ENCODE measurements at regions not wholly inside any gene's neighbourhood (a gene's known extent, or its start where the extent isn't known, plus 50 kb on each side); places are given as distances from the start of the nearest gene placed in this dataset.
A peak's percentile ranks its signal among the peaks of the same experiment; 100 is the strongest.
"Not testable (repeated sequence)": the region's sequence is repeated elsewhere in the genome, so short reads cannot be mapped to it uniquely, and the experiment has no call there.

DNA sequence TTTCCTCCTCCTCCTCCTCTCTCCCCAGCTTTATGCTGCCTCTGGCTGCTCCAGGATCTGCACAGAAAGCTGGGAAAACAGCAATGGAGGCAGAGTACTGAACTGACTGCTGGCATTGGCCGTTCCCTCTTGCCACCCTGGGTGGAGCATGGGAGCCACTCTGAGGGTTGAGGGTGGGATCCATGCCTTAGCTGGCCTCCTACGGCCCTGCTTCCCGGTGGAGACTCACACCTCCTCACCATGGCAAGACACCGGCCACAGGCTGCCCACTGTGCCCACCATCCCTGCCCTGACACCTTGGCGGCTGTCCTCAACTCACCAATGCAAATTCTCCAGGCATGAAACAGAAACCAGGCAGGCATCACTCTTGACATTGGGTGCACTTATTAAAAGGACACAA is 832.3 kb upstream of the ID2 start:
- H3K4me1 Mint-ChIP-seq (ENCODE audit: low read depth in 2 of 2) = peaks cover 6 to 10% of the 10 kb centered on the region in 2 donors
- no peaks in the 10 kb centered on the region for H3K36me3 Mint-ChIP-seq (ENCODE audit: insufficient read depth)
- H3K9me3 Mint-ChIP-seq = no peaks in the 10 kb centered on the region
- DNase-seq = no peak
- no peak for ATAC-seq (replicated peaks)
- H3K27ac Mint-ChIP-seq = no peak overlapping the region
- H3K4me3 Mint-ChIP-seq = no peak overlapping the region
- peaks cover 0 to 6% of the 10 kb centered on the region in 2 donors for H3K27me3 Mint-ChIP-seq

DNA sequence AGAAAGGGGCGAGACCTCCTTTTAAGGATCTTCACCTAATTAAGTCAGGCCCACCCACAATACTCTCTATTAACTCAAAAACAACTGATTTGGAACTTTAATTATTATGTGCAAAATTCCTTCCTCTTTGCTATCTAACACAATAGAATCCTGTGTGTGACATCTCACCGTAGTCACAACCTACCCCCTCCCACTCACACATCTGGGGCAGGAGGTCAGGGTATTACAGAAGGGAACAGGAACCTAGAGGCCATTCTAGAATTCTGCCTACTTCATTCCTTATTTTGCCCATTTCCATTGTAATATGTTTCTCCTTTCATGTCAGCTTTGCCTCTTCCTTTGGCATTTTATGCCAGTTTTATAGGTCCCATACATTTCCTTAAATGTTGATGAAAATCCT is 829.3 kb upstream of the ID2 start:
- Mint-ChIP-seq H3K27me3 (peaks cover 0 to 6% of the 10 kb centered on the region in 2 donors), H3K27ac (no peak overlapping the region), H3K4me1 (ENCODE audit: low read depth in 2 of 2) (peaks cover 4 to 8% of the 10 kb centered on the region in 2 donors), H3K9me3 (no peaks in the 10 kb centered on the region), H3K36me3 (ENCODE audit: insufficient read depth) (no peaks in the 10 kb centered on the region), H3K4me3 (no peak overlapping the region)
- DNase-seq = no peak
- no peak for ATAC-seq (replicated peaks)

DNA sequence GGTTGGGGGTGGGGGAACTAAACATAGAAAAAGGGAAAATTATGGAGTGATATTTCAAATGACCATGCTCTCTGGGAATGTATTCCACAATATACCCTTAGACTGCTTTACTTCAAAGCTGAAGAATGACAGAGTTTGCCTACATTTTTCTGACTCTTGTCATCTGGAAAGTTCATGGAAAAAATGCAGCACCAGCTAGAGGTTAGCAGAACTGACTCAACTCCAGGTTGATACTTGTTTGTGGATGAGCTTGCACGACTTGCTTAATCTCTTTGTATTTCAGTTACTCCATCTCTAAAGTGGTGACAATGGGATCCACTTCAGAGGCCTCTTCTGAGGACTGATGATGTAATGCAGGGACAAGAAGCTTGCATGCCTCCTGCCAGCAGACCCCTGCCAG is 824.0 kb upstream of the ID2 start:
- DNase-seq (no peak), ATAC-seq (replicated peaks) (no peak)
- H3K27ac Mint-ChIP-seq = no peak overlapping the region

DNA sequence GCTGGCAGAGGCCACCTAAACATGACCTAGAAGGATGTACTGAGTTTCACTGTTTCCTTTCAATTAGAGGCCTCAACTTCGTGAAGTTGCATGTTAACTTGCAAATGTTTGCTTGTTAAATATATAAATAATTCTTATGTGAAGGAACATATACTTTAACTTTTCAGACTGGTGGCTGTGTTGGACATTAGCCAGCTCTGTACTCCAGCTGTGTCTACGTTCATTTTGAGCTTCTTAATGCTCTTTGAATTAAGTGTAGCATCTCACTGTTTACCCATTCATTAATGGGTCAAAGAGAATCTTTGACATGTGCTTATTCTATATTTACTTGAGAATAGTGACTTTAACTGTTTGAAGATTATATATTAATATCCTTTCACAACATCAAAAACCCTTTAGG is 823.2 kb upstream of the ID2 start:
- H3K27me3 Mint-ChIP-seq = no peaks in the 10 kb centered on the region
- no peak for DNase-seq
- H3K4me1 Mint-ChIP-seq (ENCODE audit: low read depth in 2 of 2) = peaks cover 4% of the 10 kb centered on the region in 2 donors
- ATAC-seq (replicated peaks) = no peak
- H3K27ac Mint-ChIP-seq = no peak overlapping the region
- H3K4me3 Mint-ChIP-seq = no peak overlapping the region
- no peaks in the 10 kb centered on the region for H3K9me3 Mint-ChIP-seq
- H3K36me3 Mint-ChIP-seq (ENCODE audit: insufficient read depth) = no peaks in the 10 kb centered on the region

More for the DNA sequence above, 824.0 kb upstream of the ID2 start:
- H3K9me3 Mint-ChIP-seq = no peaks in the 10 kb centered on the region
- H3K4me3 Mint-ChIP-seq = no peak overlapping the region
- H3K27me3 Mint-ChIP-seq = no peaks in the 10 kb centered on the region
- H3K36me3 Mint-ChIP-seq (ENCODE audit: insufficient read depth) = no peaks in the 10 kb centered on the region
- H3K4me1 Mint-ChIP-seq (ENCODE audit: low read depth in 2 of 2) = peaks cover 4% of the 10 kb centered on the region in 2 donors

DNA sequence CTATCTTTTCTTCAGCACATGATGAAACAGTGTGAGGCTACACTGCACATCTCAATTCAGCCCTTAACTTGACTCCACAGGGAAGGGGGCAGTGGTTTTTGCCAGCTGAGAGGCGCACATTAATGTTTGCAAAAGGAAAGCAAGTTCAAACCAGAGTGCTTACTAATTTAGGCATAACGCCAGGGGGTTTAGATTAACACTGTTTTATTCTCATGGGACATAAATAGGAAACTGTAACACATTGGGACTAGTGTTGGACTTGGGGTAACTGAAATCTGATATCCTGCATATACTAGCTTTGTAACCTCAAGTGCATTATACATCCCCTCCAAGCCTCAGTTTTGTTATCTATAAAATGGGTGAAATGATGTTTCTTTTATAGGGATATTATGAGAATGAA is 821.2 kb upstream of the ID2 start:
- DNase-seq (no peak), ATAC-seq (replicated peaks) (no peak)
- peak overlapping the region in 1 of 2 donors; percentile 73 for H3K27ac Mint-ChIP-seq
- H3K36me3 Mint-ChIP-seq (ENCODE audit: insufficient read depth) = no peaks in the 10 kb centered on the region
- H3K4me3 Mint-ChIP-seq = no peak overlapping the region
- H3K4me1 Mint-ChIP-seq (ENCODE audit: low read depth in 2 of 2) = peaks cover 4% of the 10 kb centered on the region in 2 donors
- H3K9me3 Mint-ChIP-seq = no peaks in the 10 kb centered on the region
- no peaks in the 10 kb centered on the region for H3K27me3 Mint-ChIP-seq

DNA sequence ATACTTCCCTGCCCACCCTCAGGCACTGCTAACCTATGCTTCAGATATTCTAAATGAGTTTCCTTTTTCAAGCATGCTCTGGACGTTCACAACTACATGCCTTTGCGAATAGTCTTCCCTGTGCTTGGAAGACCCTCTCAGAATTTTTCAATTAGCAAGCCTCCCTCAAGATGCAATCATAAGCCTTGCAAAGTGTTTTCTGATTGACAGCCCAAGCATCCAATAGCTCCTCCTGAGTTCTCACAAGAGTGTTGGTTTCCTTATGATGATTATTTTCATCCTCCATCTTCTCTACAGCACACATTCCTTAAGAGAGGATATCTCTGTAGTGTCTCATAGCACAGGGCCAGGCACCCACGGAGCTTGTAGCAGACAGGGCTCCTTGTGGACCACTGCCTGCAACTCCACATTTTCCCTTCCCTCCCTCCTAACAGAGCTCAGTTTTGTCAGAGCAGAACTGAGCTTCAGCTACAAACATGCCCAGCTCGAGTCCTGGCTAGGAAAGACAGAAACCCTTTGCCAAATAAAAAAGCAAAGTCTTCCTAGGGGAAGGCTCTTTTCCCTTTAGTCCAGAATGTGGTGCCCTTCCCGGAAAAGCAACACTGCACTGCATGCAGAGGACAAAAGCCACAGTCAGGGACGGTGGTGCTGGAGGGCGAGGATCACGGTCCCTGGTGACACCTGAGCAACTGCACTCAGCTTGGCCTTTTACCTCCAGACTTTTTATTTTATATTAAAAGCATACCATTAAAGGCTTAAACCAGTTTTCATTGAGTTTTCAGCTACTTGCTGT is 819.8 kb upstream of the ID2 start:
- ATAC-seq (replicated peaks) = no peak
- Mint-ChIP-seq H3K27ac (peak overlapping the region in 1 of 2 donors; percentile 73), H3K27me3 (no peaks in the 10 kb centered on the region), H3K4me1 (ENCODE audit: low read depth in 2 of 2) (peaks cover 4% of the 10 kb centered on the region in 2 donors), H3K4me3 (no peak overlapping the region), H3K9me3 (no peaks in the 10 kb centered on the region), H3K36me3 (ENCODE audit: insufficient read depth) (no peaks in the 10 kb centered on the region)
- no peak for DNase-seq

DNA sequence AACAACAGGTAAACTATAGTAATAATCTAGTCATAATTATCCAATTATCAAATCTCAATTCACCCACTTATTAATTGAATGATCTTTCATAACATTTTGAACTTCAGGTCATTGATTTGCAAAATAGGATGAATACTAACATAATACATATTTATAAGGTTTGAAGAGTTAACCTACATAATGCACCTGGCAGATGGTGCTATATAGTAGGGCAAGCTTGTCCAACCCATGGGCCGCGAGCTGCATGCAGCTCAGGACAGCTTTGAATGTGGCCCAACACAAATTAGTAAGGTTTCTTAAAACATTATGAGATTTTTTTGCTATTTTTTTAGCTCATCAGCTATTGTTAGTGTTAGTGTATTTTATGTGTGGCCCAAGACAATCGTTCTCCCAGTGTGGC is 815.8 kb upstream of the ID2 start:
- no peaks in the 10 kb centered on the region for H3K27me3 Mint-ChIP-seq
- H3K36me3 Mint-ChIP-seq (ENCODE audit: insufficient read depth) = no peaks in the 10 kb centered on the region
- ATAC-seq (replicated peaks) (no peak), DNase-seq (no peak)
- no peak overlapping the region for H3K4me3 Mint-ChIP-seq
- H3K9me3 Mint-ChIP-seq = no peaks in the 10 kb centered on the region
- no peak overlapping the region for H3K27ac Mint-ChIP-seq
- peaks cover 4% of the 10 kb centered on the region in 2 donors for H3K4me1 Mint-ChIP-seq (ENCODE audit: low read depth in 2 of 2)

DNA sequence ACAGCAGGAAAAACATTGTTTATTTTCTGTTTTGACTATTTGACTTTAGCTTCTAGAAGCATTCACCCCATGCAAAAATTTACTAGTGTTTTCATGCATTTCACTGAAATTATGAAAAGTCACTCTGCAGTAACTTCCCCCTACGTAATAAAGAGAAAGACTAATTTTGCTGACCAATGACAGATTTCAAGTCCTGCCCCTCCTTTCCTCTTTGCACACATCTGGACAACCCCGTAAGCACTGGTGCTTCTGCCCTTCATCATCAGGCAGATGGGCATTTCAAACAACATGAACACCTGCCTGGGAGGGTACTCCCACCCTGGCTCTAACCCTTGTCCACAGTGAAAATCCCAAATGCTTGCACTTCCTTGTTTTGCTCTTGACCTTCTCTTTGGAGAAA is 815.0 kb upstream of the ID2 start:
- ATAC-seq (replicated peaks) (no peak), DNase-seq (no peak)
- Mint-ChIP-seq H3K36me3 (ENCODE audit: insufficient read depth) (no peaks in the 10 kb centered on the region), H3K4me1 (ENCODE audit: low read depth in 2 of 2) (peaks cover 2 to 4% of the 10 kb centered on the region in 2 donors), H3K9me3 (no peaks in the 10 kb centered on the region), H3K27ac (no peak overlapping the region), H3K4me3 (no peak overlapping the region), H3K27me3 (no peaks in the 10 kb centered on the region)

DNA sequence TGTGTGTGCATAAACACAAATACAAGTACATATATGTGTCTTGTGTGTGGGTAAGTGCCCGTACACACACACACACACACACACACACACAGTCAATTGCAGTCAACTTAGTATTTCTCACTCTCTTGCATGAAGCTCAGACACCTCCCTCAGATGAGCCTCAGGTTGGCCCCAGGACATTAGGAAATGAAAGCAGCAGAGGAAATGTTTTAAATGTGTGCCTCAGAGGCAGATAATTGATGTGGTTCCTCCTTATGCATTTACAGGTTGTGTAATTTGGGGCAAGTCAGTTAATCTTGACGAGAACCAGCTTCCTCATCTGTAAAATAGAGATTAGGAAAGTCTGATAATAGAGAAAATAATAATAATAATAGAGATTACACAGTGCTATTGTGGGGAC is 814.0 kb upstream of the ID2 start:
- H3K4me1 Mint-ChIP-seq (ENCODE audit: low read depth in 2 of 2) = no peaks in the 10 kb centered on the region
- H3K36me3 Mint-ChIP-seq (ENCODE audit: insufficient read depth) = no peaks in the 10 kb centered on the region
- ATAC-seq (replicated peaks) (peak; percentile 54), DNase-seq (no peak)
- H3K27ac Mint-ChIP-seq = no peak overlapping the region
- no peak overlapping the region for H3K4me3 Mint-ChIP-seq
- no peaks in the 10 kb centered on the region for H3K9me3 Mint-ChIP-seq
- no peaks in the 10 kb centered on the region for H3K27me3 Mint-ChIP-seq

DNA sequence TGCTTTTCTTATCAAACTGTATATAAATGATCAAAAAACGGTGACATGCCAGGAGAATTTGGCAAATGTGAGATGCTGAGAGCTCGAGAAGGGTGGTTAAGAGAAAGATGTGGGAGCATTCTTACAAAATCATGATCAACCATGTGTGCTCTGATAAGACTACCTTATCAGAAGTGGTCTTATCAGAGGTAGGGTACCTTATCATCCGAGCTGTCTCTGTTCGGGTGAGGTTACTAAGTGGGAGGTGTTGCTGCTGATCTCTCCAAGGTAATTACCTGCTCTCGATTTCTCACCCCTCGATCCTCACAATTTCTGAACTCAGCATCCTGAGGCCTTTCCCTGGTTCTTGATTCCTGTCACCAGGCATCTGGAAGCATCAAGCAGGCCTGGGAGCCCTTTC is 813.0 kb upstream of the ID2 start:
- ATAC-seq (replicated peaks) (no peak), DNase-seq (no peak)
- no peak overlapping the region for H3K4me3 Mint-ChIP-seq
- no peaks in the 10 kb centered on the region for H3K36me3 Mint-ChIP-seq (ENCODE audit: insufficient read depth)
- H3K9me3 Mint-ChIP-seq = no peaks in the 10 kb centered on the region
- no peaks in the 10 kb centered on the region for H3K27me3 Mint-ChIP-seq
- H3K27ac Mint-ChIP-seq = no peak overlapping the region
- H3K4me1 Mint-ChIP-seq (ENCODE audit: low read depth in 2 of 2) = no peaks in the 10 kb centered on the region

DNA sequence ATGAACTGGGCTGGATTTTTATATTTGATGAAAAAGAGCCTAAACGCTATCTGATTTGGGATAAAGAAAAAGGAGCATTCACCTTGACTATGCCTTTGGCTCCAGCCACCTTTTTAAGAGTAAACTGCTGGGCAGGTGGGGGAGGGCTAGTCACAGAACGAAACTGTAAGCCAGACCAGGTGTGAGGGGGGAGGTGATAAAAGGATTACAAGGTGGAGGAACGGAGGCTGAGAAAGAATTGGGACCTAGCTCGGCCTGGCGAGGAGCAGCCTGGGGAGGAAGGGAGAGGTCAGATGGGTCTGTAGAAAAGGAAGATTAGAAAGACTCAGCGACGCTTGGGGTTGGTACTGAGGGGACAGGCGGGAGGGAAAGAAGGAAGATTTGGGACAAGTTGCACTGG is 805.4 kb upstream of the ID2 start:
- H3K4me1 Mint-ChIP-seq (ENCODE audit: low read depth in 2 of 2); ATAC-seq (replicated peaks); DNase-seq; H3K4me3 Mint-ChIP-seq; H3K27ac Mint-ChIP-seq; H3K9me3 Mint-ChIP-seq; H3K36me3 Mint-ChIP-seq (ENCODE audit: insufficient read depth): not testable (repeated sequence)
- peaks cover 10 to 17% of the 10 kb centered on the region in 2 donors for H3K27me3 Mint-ChIP-seq

DNA sequence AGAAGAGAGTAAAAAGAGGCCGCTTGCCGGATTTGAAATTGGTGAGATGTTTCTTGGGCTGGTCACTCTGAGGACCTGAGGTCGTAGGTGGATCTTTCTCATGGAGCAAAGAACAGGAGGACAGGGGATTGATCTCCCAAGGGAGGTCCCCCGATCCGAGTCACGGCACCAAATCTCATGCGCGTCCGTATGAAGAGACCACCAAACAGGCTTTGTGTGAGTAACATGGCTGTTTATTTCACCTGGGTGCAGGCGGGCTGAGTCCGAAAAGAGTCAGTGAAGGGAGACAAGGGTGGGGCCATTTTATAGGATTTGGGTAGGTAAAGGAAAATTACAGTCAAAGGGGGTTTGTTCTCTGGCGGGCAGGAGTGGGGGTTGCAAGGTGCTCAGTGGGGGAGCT is 803.6 kb upstream of the ID2 start:
- not testable (repeated sequence) for DNase-seq, H3K27ac Mint-ChIP-seq
- peaks cover 10 to 17% of the 10 kb centered on the region in 2 donors for H3K27me3 Mint-ChIP-seq

DNA sequence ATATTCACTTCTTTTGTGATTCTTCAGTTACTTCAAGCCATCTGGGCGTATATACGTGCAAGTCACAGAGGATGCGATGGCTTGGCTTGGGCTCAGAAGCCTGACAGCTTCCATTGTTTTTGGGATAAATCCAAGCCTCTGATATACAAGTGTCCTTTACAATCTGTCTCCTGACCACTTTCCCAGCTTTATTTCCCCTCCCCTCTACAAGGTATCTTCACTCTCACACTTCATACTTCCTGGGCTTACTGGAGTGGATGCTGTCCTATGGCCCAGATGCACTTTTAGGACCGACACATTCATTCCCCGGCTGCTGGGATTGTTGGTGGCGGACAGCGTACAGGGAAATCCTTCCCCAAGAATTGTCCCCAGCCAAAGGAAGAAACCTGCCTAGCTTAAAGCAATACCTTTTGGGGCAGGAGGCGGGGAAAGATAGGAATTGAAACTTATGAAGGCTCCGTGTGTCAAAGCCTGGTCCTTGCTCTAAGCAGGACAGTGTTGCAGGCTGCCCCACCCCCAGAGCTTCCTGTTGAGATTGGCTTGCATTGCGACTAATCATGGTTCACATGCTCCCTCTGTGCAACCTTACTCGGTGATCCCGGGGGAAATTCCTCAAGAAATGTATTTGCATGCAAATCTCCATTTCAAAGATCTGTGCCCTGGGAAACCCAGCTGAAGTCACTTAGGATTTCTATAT is 802.9 kb upstream of the ID2 start:
- Mint-ChIP-seq H3K27ac (no peak overlapping the region), H3K4me3 (no peak overlapping the region), H3K4me1 (ENCODE audit: low read depth in 2 of 2) (no peaks in the 10 kb centered on the region), H3K9me3 (no peaks in the 10 kb centered on the region), H3K36me3 (ENCODE audit: insufficient read depth) (no peaks in the 10 kb centered on the region), H3K27me3 (peaks cover 10 to 17% of the 10 kb centered on the region in 2 donors)
- DNase-seq (no peak), ATAC-seq (replicated peaks) (no peak)

More for the DNA sequence above, 803.6 kb upstream of the ID2 start:
- H3K4me1 Mint-ChIP-seq (ENCODE audit: low read depth in 2 of 2); ATAC-seq (replicated peaks); H3K4me3 Mint-ChIP-seq; H3K9me3 Mint-ChIP-seq; H3K36me3 Mint-ChIP-seq (ENCODE audit: insufficient read depth): not testable (repeated sequence)

DNA sequence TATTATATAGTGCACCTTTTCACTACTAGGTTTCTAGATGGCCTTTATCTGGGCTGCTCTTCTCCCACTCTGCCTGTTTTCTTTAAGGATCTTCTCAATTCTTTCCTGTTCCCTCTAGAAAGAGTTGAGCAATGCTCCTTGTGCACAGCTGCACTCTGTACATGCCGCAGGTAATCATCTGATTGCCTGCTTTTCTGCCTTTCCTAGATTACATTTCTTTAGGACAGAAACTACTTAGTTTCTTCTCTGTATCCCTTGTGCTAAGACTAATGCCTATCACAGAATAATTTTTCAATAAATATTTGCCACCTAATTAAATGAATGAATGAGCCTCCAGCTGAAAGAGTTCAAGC is 802.4 kb upstream of the ID2 start:
- Mint-ChIP-seq H3K9me3 (no peaks in the 10 kb centered on the region), H3K27me3 (peaks cover 10 to 17% of the 10 kb centered on the region in 2 donors), H3K4me1 (ENCODE audit: low read depth in 2 of 2) (no peaks in the 10 kb centered on the region), H3K4me3 (no peak overlapping the region), H3K27ac (no peak overlapping the region), H3K36me3 (ENCODE audit: insufficient read depth) (no peaks in the 10 kb centered on the region)
- DNase-seq (no peak), ATAC-seq (replicated peaks) (no peak)
